ENCODE measurements at regions not wholly inside any gene's neighbourhood (a gene's known extent, or its start where the extent isn't known, plus 50 kb on each side); places are given as distances from the start of the nearest gene placed in this dataset.

DNA sequence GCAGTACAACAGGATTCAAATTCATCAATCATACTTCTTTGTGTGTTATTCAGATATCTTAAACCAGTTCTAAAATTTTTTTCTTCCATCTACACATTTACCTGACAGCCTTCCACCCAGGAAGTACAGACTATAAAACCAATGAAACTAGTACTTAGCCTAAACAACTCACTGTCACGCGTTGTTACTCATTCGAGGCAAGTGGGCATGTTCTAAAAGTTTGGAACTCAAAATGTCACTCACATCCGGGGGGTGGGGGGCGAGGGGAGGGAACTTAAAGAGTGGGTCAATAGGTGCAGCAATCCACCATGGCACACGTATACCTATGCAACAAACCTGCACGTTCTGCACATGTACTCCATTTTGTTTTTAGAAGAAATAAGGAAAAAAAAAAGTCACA is 90.4 kb upstream of the PLEKHM1 start:
- TF ChIP-seq, protein P1, sequence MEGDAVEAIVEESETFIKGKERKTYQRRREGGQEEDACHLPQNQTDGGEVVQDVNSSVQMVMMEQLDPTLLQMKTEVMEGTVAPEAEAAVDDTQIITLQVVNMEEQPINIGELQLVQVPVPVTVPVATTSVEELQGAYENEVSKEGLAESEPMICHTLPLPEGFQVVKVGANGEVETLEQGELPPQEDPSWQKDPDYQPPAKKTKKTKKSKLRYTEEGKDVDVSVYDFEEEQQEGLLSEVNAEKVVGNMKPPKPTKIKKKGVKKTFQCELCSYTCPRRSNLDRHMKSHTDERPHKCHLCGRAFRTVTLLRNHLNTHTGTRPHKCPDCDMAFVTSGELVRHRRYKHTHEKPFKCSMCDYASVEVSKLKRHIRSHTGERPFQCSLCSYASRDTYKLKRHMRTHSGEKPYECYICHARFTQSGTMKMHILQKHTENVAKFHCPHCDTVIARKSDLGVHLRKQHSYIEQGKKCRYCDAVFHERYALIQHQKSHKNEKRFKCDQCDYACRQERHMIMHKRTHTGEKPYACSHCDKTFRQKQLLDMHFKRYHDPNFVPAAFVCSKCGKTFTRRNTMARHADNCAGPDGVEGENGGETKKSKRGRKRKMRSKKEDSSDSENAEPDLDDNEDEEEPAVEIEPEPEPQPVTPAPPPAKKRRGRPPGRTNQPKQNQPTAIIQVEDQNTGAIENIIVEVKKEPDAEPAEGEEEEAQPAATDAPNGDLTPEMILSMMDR (IDR thresholded peaks at IDR 0.05), result no peak
- TF ChIP-seq EZH2 (IDR thresholded peaks at IDR 0.05; ENCODE audit: borderline replicate concordance, insufficient read depth, low read depth, low read length, poor library complexity, severe bottlenecking), result no peak
